ENCODE measurements at regions not wholly inside any gene's neighbourhood (a gene's known extent, or its start where the extent isn't known, plus 50 kb on each side); places are given as distances from the start of the nearest gene placed in this dataset.
"Not testable (repeated sequence)": the region's sequence is repeated elsewhere in the genome, so short reads cannot be mapped to it uniquely, and the experiment has no call there.

- TF ChIP-seq, protein P1, sequence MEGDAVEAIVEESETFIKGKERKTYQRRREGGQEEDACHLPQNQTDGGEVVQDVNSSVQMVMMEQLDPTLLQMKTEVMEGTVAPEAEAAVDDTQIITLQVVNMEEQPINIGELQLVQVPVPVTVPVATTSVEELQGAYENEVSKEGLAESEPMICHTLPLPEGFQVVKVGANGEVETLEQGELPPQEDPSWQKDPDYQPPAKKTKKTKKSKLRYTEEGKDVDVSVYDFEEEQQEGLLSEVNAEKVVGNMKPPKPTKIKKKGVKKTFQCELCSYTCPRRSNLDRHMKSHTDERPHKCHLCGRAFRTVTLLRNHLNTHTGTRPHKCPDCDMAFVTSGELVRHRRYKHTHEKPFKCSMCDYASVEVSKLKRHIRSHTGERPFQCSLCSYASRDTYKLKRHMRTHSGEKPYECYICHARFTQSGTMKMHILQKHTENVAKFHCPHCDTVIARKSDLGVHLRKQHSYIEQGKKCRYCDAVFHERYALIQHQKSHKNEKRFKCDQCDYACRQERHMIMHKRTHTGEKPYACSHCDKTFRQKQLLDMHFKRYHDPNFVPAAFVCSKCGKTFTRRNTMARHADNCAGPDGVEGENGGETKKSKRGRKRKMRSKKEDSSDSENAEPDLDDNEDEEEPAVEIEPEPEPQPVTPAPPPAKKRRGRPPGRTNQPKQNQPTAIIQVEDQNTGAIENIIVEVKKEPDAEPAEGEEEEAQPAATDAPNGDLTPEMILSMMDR (optimal IDR thresholded peaks at IDR 0.05 in 1 of 3, IDR thresholded peaks at IDR 0.05 in 1 of 3, conservative IDR thresholded peaks at IDR 0.05 in 1 of 3; ENCODE audit: extremely low read depth in 1 of 3, insufficient read depth in 2 of 3, low read length in 3 of 3): not testable (repeated sequence)
- not testable (repeated sequence) for TF ChIP-seq EZH2 (IDR thresholded peaks at IDR 0.05; ENCODE audit: low read length)
Observed at GRCh38 chr2:87301349-87301748, 279.7 kb upstream of the PLGLB1 start.
